ENCODE measurements at regions not wholly inside any gene's neighbourhood (a gene's known extent, or its start where the extent isn't known, plus 50 kb on each side); places are given as distances from the start of the nearest gene placed in this dataset.

GRCh38 chr15:85935182-85935581 is 140.5 kb upstream of the KLHL25 start:
- TF ChIP-seq POLR2A (IDR thresholded peaks at IDR 0.05) (no peak), CTCF (IDR thresholded peaks at IDR 0.05) (no peak)

Data from right lobe of liver (tissue), 4 donors.